HUES48 (cell line): ENCODE measurements at regions not wholly inside any gene's neighbourhood (a gene's known extent, or its start where the extent isn't known, plus 50 kb on each side); places are given as distances from the start of the nearest gene placed in this dataset.

ENCODE experiments used
- H3K27ac ChIP-seq: one replicate; pipeline ENCODE4 v1.7.0; 2013; ENCODE audit warnings: low read depth, low read length, inconsistent platforms
- H3K27me3 ChIP-seq: 2 replicates; pipeline ENCODE4 v1.6.1; 2013; ENCODE audit warnings: mild to moderate bottlenecking, low read length; ENCODE audit not compliant: control insufficient read depth, insufficient read depth
- H3K36me3 ChIP-seq: 2 replicates; pipeline ENCODE4 v1.6.1; 2013; ENCODE audit warnings: low read length; ENCODE audit not compliant: control insufficient read depth, insufficient read depth
- H3K4me1 ChIP-seq: 2 replicates; pipeline ENCODE4 v1.6.1; 2013; ENCODE audit warnings: mild to moderate bottlenecking, low read length; ENCODE audit not compliant: control insufficient read depth, insufficient read depth
- H3K4me3 ChIP-seq: 2 replicates; pipeline ENCODE4 v1.5.1; 2013; ENCODE audit warnings: mild to moderate bottlenecking, low read depth, low read length
- H3K9ac ChIP-seq: 2 replicates; pipeline ENCODE4 v1.6.1; 2013; ENCODE audit warnings: mild to moderate bottlenecking, low read depth, low read length, moderate library complexity
- H3K9me3 ChIP-seq: 2 replicates; pipeline ENCODE4 v1.6.1; 2013; ENCODE audit warnings: low read length; ENCODE audit not compliant: control insufficient read depth, insufficient read depth

- no peaks in the 10 kb centered on the region for H3K9me3 ChIP-seq
- no peaks in the 10 kb centered on the region for H3K36me3 ChIP-seq
- H3K27me3 ChIP-seq = peaks cover 72% of the 10 kb centered on the region
- H3K4me1 ChIP-seq = 0 out of 2 replicates have a peak, but pooled peaks cover 5% of the 10 kb centered on the region
- no peak overlapping the region for H3K9ac ChIP-seq
- H3K27ac ChIP-seq = no peak overlapping the region
- H3K4me3 ChIP-seq = peak overlapping the region; percentile 78
Observed at GRCh38 chr12:107319533-107320032, 226.2 kb upstream of the CRY1 start.

DNA sequence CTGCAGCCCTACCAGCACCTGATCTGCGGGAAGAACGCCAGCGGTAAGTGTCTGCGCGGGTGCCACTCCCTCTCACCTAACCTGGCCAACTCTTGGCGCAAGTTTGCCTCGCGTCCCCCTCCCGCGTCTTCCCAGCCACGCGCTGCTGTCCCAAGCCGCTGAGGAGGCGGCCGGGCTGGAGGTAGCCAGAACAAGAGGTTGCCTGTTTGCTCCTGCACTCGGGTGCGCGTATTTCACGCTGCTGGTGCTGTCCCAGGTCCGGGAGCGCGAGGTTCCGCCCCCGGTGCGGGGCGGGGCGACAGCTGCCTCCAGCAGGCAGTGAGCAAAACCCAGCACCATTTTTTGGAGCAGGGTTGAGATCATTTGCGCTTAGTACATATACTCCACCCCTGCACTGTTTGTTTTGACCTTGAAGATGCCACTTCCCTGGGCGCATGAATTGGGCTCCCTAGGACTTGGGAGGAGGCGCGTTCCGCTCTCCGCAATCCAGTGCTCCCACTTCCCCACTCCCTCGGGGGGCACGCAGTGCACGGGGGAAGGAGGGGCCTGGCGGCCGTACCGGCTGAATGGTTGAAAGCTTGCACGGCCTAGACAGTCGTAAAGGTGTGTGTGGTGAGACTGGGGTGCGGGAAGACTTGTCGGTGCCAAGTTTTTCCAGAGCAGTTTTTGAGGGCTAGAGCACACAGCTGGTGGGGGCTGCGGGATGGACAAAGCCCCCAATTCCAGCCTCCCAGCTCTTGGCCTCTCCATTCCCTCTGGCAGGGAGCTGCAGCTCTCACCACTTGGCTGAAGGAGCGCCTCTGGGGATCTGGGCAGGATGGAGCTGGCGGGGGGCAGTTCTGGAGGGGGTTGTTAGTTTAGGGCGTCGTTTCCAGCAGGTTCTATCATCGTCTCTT is 226.9 kb upstream of the CRY1 start:
- H3K27ac ChIP-seq = no peak overlapping the region
- H3K27me3 ChIP-seq = peaks cover 65% of the 10 kb centered on the region
- H3K9ac ChIP-seq = no peak overlapping the region
- H3K4me1 ChIP-seq = 0 out of 2 replicates have a peak, but pooled peaks cover 5% of the 10 kb centered on the region
- peak overlapping the region; percentile 78 for H3K4me3 ChIP-seq
- H3K9me3 ChIP-seq = no peaks in the 10 kb centered on the region
- no peaks in the 10 kb centered on the region for H3K36me3 ChIP-seq

DNA sequence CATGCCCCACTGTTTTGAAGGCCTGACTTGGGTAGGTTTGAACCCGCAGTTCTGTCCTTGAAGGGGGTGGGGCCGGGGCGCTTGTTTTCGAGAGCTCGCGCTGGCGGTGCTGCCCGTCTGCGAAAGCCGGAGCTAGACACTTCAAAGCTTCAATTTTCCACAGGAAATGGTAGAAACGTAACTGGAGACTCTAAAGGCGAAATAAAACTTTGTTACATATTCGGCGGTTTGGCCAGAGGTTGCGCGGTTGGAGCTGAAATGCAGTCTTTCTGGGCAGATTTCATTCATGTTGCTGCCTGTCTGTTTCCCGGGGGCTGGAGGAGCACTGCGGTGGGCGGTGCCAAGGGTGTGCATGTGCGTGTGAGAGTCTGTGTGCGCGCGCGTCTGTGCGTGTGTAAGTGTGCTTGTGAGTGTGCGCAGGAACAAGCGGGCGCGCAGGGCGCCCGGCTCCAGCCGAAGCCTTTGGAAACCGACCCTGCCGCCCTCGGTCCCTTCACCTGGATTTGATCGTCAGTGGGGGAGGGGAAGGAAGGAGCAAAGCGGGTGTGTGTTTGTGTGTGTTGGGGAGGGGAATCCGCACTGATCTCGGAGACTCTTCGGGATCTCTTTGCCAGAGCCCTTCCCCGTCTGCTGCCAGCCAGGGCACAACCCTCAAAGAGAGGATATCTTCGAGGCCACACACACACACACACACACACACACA is 227.7 kb upstream of the CRY1 start:
- H3K4me3 ChIP-seq = peak overlapping the region; percentile 78
- no peaks in the 10 kb centered on the region for H3K36me3 ChIP-seq
- H3K27ac ChIP-seq = no peak overlapping the region
- H3K27me3 ChIP-seq = peaks cover 60% of the 10 kb centered on the region
- no peak overlapping the region for H3K9ac ChIP-seq
- H3K4me1 ChIP-seq = 0 out of 2 replicates have a peak, but pooled peaks cover 5% of the 10 kb centered on the region
- no peaks in the 10 kb centered on the region for H3K9me3 ChIP-seq

DNA sequence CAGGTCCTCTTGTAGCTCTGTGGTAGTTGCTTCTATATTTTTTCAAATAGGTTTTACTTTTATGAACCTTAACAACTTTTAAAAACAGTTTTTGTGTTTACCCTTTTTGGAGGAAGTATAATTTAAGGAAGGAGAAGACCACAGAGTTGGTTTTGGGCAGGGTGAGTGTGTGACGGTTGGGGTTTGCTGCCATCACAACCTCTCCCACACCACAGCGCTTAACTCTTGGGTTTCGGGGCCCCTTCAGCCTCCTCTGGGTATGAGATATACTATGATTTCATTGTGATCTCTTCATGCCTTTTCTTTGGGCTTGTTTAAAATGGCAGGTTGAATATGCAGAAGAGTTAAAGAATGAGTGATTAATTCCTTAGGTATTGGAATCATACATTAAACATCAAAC is 228.7 kb upstream of the CRY1 start:
- Histone ChIP-seq H3K4me3 (no peak overlapping the region), H3K9ac (no peak overlapping the region), H3K36me3 (no peaks in the 10 kb centered on the region), H3K4me1 (0 out of 2 replicates have a peak, but pooled peaks cover 5% of the 10 kb centered on the region), H3K9me3 (no peaks in the 10 kb centered on the region), H3K27me3 (peaks cover 52% of the 10 kb centered on the region), H3K27ac (no peak overlapping the region)

- peaks cover 29% of the 10 kb centered on the region for H3K27me3 ChIP-seq
- H3K27ac ChIP-seq = no peak overlapping the region
- H3K4me1 ChIP-seq = 0 out of 2 replicates have a peak, but pooled peaks cover 5% of the 10 kb centered on the region
- no peaks in the 10 kb centered on the region for H3K36me3 ChIP-seq
- H3K4me3 ChIP-seq = no peak overlapping the region
- H3K9me3 ChIP-seq = no peaks in the 10 kb centered on the region
- no peak overlapping the region for H3K9ac ChIP-seq
Observed at GRCh38 chr12:107325075-107325608, 231.8 kb upstream of the CRY1 start.

GRCh38 chr12:107326237-107326636 is 232.9 kb upstream of the CRY1 start:
- no peaks in the 10 kb centered on the region for H3K9me3 ChIP-seq
- H3K9ac ChIP-seq = no peak overlapping the region
- H3K36me3 ChIP-seq = no peaks in the 10 kb centered on the region
- 0 out of 2 replicates have a peak, but pooled peaks cover 5% of the 10 kb centered on the region for H3K4me1 ChIP-seq
- H3K27me3 ChIP-seq = peaks cover 18% of the 10 kb centered on the region
- no peak overlapping the region for H3K4me3 ChIP-seq
- H3K27ac ChIP-seq = no peak overlapping the region

- Histone ChIP-seq H3K27ac (no peak overlapping the region), H3K4me1 (no peaks in the 10 kb centered on the region), H3K4me3 (no peak overlapping the region), H3K9ac (no peak overlapping the region), H3K9me3 (no peaks in the 10 kb centered on the region), H3K36me3 (no peaks in the 10 kb centered on the region), H3K27me3 (peaks cover 4% of the 10 kb centered on the region; the same call in 1 of the 2 replicates)
Observed at GRCh38 chr12:107327651-107328182, 234.4 kb upstream of the CRY1 start.

DNA sequence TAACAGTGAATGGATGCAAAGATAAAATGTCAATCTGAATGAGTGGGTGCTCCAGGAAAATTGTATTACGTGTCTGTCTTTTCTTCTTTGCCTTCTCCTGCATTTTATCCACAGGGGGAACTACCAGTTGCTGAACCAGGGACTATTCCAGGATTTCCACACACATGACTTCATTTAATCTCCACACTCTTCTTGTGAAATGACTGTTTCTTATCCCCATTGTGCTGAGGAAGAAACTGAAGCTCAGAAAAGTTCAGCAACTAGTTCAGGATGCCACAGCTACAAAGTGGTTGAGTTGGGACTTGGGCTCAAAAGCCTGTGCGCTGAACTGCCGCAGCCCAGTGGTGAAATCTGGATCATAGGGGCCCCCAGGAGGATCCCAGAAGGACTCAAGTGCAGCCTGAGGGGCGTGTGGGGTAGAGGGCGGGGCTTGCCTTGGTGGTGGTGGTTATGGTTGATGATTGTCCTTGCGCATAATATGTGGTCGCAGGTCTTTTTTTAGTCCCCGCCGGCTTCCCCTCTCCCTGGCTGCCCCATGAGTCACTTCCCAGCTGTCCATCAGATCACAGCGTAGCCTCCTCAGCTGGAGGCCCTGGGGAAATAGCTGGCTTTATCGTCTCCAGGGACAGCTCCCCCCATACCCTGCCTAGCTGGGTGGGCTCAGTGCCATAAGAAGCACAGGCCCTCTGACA is 235.2 kb upstream of the CRY1 start:
- Histone ChIP-seq H3K4me1 (no peaks in the 10 kb centered on the region), H3K9me3 (no peaks in the 10 kb centered on the region), H3K4me3 (no peak overlapping the region), H3K36me3 (no peaks in the 10 kb centered on the region), H3K27me3 (no peaks in the 10 kb centered on the region), H3K27ac (no peak overlapping the region), H3K9ac (no peak overlapping the region)

GRCh38 chr12:107329569-107330324 is 236.4 kb upstream of the CRY1 start:
- Histone ChIP-seq H3K4me1 (no peaks in the 10 kb centered on the region), H3K36me3 (no peaks in the 10 kb centered on the region), H3K27me3 (no peaks in the 10 kb centered on the region), H3K9me3 (no peaks in the 10 kb centered on the region), H3K27ac (no peak overlapping the region), H3K9ac (no peak overlapping the region), H3K4me3 (no peak overlapping the region)
